Embryonic facial prominence (tissue), 1 donor: ENCODE measurements at regions not wholly inside any gene's neighbourhood (a gene's known extent, or its start where the extent isn't known, plus 50 kb on each side); places are given as distances from the start of the nearest gene placed in this dataset.

ENCODE experiments used
- DNase-seq: peaks from one replicate; pipeline ENCODE4 v3.0.0-alpha.2; 2016; ENCODE audit errors: extremely low spot score

- peak; percentile 31 for DNase-seq
Measured at GRCh38 chr4:153850533-153851280, 61.8 kb upstream of the SFRP2 start.

- DNase-seq, result no peak
Measured at GRCh38 chr4:153844144-153844543, 55.3 kb upstream of the SFRP2 start.
